Epithelial cell of prostate (primary cell): ENCODE measurements at regions not wholly inside any gene's neighbourhood (a gene's known extent, or its start where the extent isn't known, plus 50 kb on each side); places are given as distances from the start of the nearest gene placed in this dataset.
"Not testable (repeated sequence)": the region's sequence is repeated elsewhere in the genome, so short reads cannot be mapped to it uniquely, and the experiment has no call there.

ENCODE experiments used
- DNase-seq: peaks from one replicate; pipeline ENCODE4 v3.0.0-alpha.2; 2011; ENCODE audit warnings: low read depth, low spot score
- H3K27ac ChIP-seq: fragments of 450-650 bp; 2 replicates; pipeline ENCODE4 v1.5.1; 2017; ENCODE audit warnings: mild to moderate bottlenecking

GRCh38 chrX:94302446-94302845, 628.4 kb downstream of the FAM133A start:
- DNase-seq, result no peak
- no peak overlapping the region for H3K27ac ChIP-seq

GRCh38 chrX:94329182-94329581, 655.2 kb downstream of the FAM133A start:
- H3K27ac ChIP-seq, result no peak overlapping the region
- DNase-seq, result no peak

GRCh38 chrX:94341730-94342129, 667.7 kb downstream of the FAM133A start:
- DNase-seq, H3K27ac ChIP-seq: not testable (repeated sequence)

GRCh38 chrX:94361241-94361640, 687.2 kb downstream of the FAM133A start:
- no peak overlapping the region for H3K27ac ChIP-seq
- DNase-seq, result peak; percentile 6

- no peak for DNase-seq
- H3K27ac ChIP-seq, result no peak overlapping the region
Observed at GRCh38 chrX:94365736-94366135, 691.7 kb downstream of the FAM133A start.

- H3K27ac ChIP-seq, result no peak overlapping the region
- no peak for DNase-seq
Observed at GRCh38 chrX:94366616-94367015, 692.6 kb downstream of the FAM133A start.

- no peak for DNase-seq
- H3K27ac ChIP-seq, result no peak overlapping the region
Observed at GRCh38 chrX:94389044-94389443, 715.0 kb downstream of the FAM133A start.

- peak overlapping the region; percentile 80 for H3K27ac ChIP-seq
- peak; percentile 87 for DNase-seq
Observed at GRCh38 chrX:94400488-94400887, 726.5 kb downstream of the FAM133A start.

GRCh38 chrX:94401426-94401825, 727.4 kb downstream of the FAM133A start:
- no peak for DNase-seq
- H3K27ac ChIP-seq, result peak overlapping the region; percentile 80

GRCh38 chrX:94414746-94415145, 740.7 kb downstream of the FAM133A start:
- no peak for DNase-seq
- no peak overlapping the region for H3K27ac ChIP-seq

- no peak for DNase-seq
- no peak overlapping the region for H3K27ac ChIP-seq
Observed at GRCh38 chrX:94418065-94418464, 744.1 kb downstream of the FAM133A start.

GRCh38 chrX:94424456-94424855, 750.5 kb downstream of the FAM133A start:
- H3K27ac ChIP-seq, result no peak overlapping the region
- DNase-seq, result no peak

- DNase-seq, result no peak
Observed at GRCh38 chrX:94430091-94430490, 756.1 kb downstream of the FAM133A start.

GRCh38 chrX:94435799-94436198, 761.8 kb downstream of the FAM133A start:
- DNase-seq, result no peak
- H3K27ac ChIP-seq, result no peak overlapping the region

More at GRCh38 chrX:94430091-94430490, 756.1 kb downstream of the FAM133A start:
- H3K27ac ChIP-seq, result no peak overlapping the region

- no peak overlapping the region for H3K27ac ChIP-seq
Observed at GRCh38 chrX:94454159-94454558, 780.2 kb downstream of the FAM133A start.

GRCh38 chrX:94454606-94455005, 780.6 kb downstream of the FAM133A start:
- no peak for DNase-seq
- H3K27ac ChIP-seq, result no peak overlapping the region

More at GRCh38 chrX:94454159-94454558, 780.2 kb downstream of the FAM133A start:
- no peak for DNase-seq

- H3K27ac ChIP-seq, result no peak overlapping the region
- DNase-seq, result no peak
Observed at GRCh38 chrX:94455782-94456181, 781.8 kb downstream of the FAM133A start.

- no peak for DNase-seq
- no peak overlapping the region for H3K27ac ChIP-seq
Observed at GRCh38 chrX:94492541-94492940, 818.5 kb downstream of the FAM133A start.

- no peak for DNase-seq
- no peak overlapping the region for H3K27ac ChIP-seq
Observed at GRCh38 chrX:94493405-94493804, 819.4 kb downstream of the FAM133A start.

GRCh38 chrX:94511564-94511963, 837.6 kb downstream of the FAM133A start:
- no peak overlapping the region for H3K27ac ChIP-seq
- no peak for DNase-seq

- no peak for DNase-seq
- H3K27ac ChIP-seq, result no peak overlapping the region
Observed at GRCh38 chrX:94515009-94515408, 841.0 kb downstream of the FAM133A start.

- no peak for DNase-seq
- H3K27ac ChIP-seq, result no peak overlapping the region
Observed at GRCh38 chrX:94524867-94525266, 850.9 kb downstream of the FAM133A start.

- no peak for DNase-seq
Observed at GRCh38 chrX:94545722-94546121, 871.7 kb downstream of the FAM133A start.

More at GRCh38 chrX:94545722-94546121, 871.7 kb downstream of the FAM133A start:
- peak overlapping the region; percentile 41 for H3K27ac ChIP-seq
